GM12874 (cell line): ENCODE measurements at regions not wholly inside any gene's neighbourhood (a gene's known extent, or its start where the extent isn't known, plus 50 kb on each side); places are given as distances from the start of the nearest gene placed in this dataset.

Source experiments
- CTCF ChIP-seq: IDR thresholded peaks from 2 replicates; pipeline ENCODE4 v1.5.1; 2011; ENCODE audit warnings: low read depth, mild to moderate bottlenecking, control low read depth, low read length, moderate library complexity; ENCODE audit not compliant: insufficient read depth

- no peak for TF ChIP-seq CTCF
These were observed 585.0 kb downstream of the TAF11L14 start for GRCh38 chr5:18219241-18219640.

GRCh38 chr5:18220631-18221030 lies 586.4 kb downstream of the TAF11L14 start:
- TF ChIP-seq CTCF = no peak

- no peak for TF ChIP-seq CTCF
These were observed 602.1 kb downstream of the TAF11L14 start for GRCh38 chr5:18236386-18236785.

GRCh38 chr5:18238321-18238720 lies 604.1 kb downstream of the TAF11L14 start:
- TF ChIP-seq CTCF = no peak

- TF ChIP-seq CTCF = no peak
These were observed 606.7 kb downstream of the TAF11L14 start for GRCh38 chr5:18240971-18241370.

GRCh38 chr5:18243846-18244245 lies 609.6 kb downstream of the TAF11L14 start:
- no peak for TF ChIP-seq CTCF

- no peak for TF ChIP-seq CTCF
These were observed 610.0 kb downstream of the TAF11L14 start for GRCh38 chr5:18244309-18244708.

GRCh38 chr5:18252559-18252958 lies 618.3 kb downstream of the TAF11L14 start:
- no peak for TF ChIP-seq CTCF
